CD14-positive monocyte (primary cell): ENCODE measurements at regions not wholly inside any gene's neighbourhood (a gene's known extent, or its start where the extent isn't known, plus 50 kb on each side); places are given as distances from the start of the nearest gene placed in this dataset.

Experiments
- DNase-seq, 3 donors: peaks; one replicate each; pipeline ENCODE4 v3.0.0-alpha.2; 2011 to 2022
- H2AFZ ChIP-seq: 2 replicates; pipeline ENCODE4 v1.6.0; 2012; ENCODE audit warnings: mild to moderate bottlenecking, low read depth, low read length, inconsistent platforms; ENCODE audit not compliant: insufficient read depth, poor library complexity, severe bottlenecking
- H3K27ac ChIP-seq, 2 donors: 1 replicate in 1 of 2; 2 replicates in 1 of 2; pipeline ENCODE4 v1.5.1; 2012 to 2013; ENCODE audit warnings: low read length in 2 of 2, control low read depth in 1 of 2, inconsistent platforms in 1 of 2, low read depth in 1 of 2, mild to moderate bottlenecking in 1 of 2
- H3K27me3 ChIP-seq, 2 donors: one replicate each; pipeline versions ENCODE4 v1.6.0 to v1.6.1; 2011 to 2013; ENCODE audit warnings: low read length in 2 of 2; ENCODE audit not compliant: control insufficient read depth in 2 of 2, insufficient read depth in 2 of 2
- H3K36me3 ChIP-seq, 2 donors: replicated peaks in 1 of 2; 1 replicate in 1 of 2; 2 replicates in 1 of 2; pipeline versions ENCODE4 v1.5.1 to v1.6.1; 2012 to 2013; ENCODE audit warnings: low read length in 2 of 2, control low read depth in 1 of 2, inconsistent platforms in 1 of 2, mild to moderate bottlenecking in 1 of 2; ENCODE audit not compliant: insufficient read depth in 2 of 2, control insufficient read depth in 1 of 2
- H3K4me1 ChIP-seq, 2 donors: 1 replicate in 1 of 2; 2 replicates in 1 of 2; pipeline versions ENCODE4 v1.5.1 to v1.6.1; 2012 to 2013; ENCODE audit warnings: low read length in 2 of 2, control low read depth in 1 of 2, inconsistent platforms in 1 of 2, mild to moderate bottlenecking in 1 of 2, moderate library complexity in 1 of 2; ENCODE audit not compliant: insufficient read depth in 2 of 2, control insufficient read depth in 1 of 2
- H3K4me2 ChIP-seq: replicated peaks from 2 replicates; pipeline ENCODE3; 2012; ENCODE audit warnings: low read length, moderate library complexity, mild to moderate bottlenecking; ENCODE audit not compliant: poor library complexity, severe bottlenecking; ENCODE audit errors: extremely low read depth
- H3K4me3 ChIP-seq, 3 experiments: fragments of 200-600 bp in 1 of 3; sonication (generic) in 1 of 3; replicated peaks in 1 of 3; 1 replicate in 2 of 3; 2 replicates in 1 of 3; pipeline ENCODE4 v1.5.1; 2011 to 2013; ENCODE audit warnings: low read length in 3 of 3, mild to moderate bottlenecking in 3 of 3, control low read depth in 2 of 3, low read depth in 2 of 3, inconsistent platforms in 1 of 3, moderate library complexity in 1 of 3
- H3K79me2 ChIP-seq: 2 replicates; pipeline ENCODE4 v1.6.0; 2012; ENCODE audit warnings: mild to moderate bottlenecking, control low read depth, inconsistent platforms, low read length, moderate library complexity; ENCODE audit not compliant: insufficient read depth
- H3K9ac ChIP-seq: 2 replicates; pipeline ENCODE4 v1.6.0; 2017; ENCODE audit warnings: low read length, mild to moderate bottlenecking; ENCODE audit not compliant: insufficient read depth, poor library complexity, severe bottlenecking
- H3K9me3 ChIP-seq, 2 donors: replicated peaks in 1 of 2; 1 replicate in 1 of 2; 2 replicates in 1 of 2; pipeline versions ENCODE4 v1.5.1 to v1.6.1; 2012 to 2013; ENCODE audit warnings: low read length in 2 of 2, control low read depth in 1 of 2; ENCODE audit not compliant: control insufficient read depth in 1 of 2, insufficient read depth in 1 of 2
- H4K20me1 ChIP-seq: 2 replicates; pipeline ENCODE4 v1.6.0; 2012; ENCODE audit warnings: mild to moderate bottlenecking, low read length, control low read depth, moderate library complexity; ENCODE audit not compliant: insufficient read depth
- H3K27ac Mint-ChIP-seq, 7 donors: one replicate each; pipeline ENCODE4 v1.8.0; 2020; ENCODE audit warnings: mild to moderate bottlenecking in 7 of 7, mixed read lengths in 7 of 7, moderate library complexity in 6 of 7, inconsistent platforms in 2 of 7
- H3K27me3 Mint-ChIP-seq, 3 donors: one replicate each; pipeline ENCODE4 v1.8.0; 2021 to 2022; ENCODE audit warnings: low read depth in 3 of 3, mild to moderate bottlenecking in 3 of 3, mixed read lengths in 3 of 3, moderate library complexity in 3 of 3, inconsistent platforms in 1 of 3
- H3K36me3 Mint-ChIP-seq, 2 donors: one replicate each; pipeline ENCODE4 v1.8.0; 2020; ENCODE audit warnings: mixed read lengths in 2 of 2, inconsistent platforms in 1 of 2, mild to moderate bottlenecking in 1 of 2
- H3K4me1 Mint-ChIP-seq: one replicate; pipeline ENCODE4 v1.8.0; 2020; ENCODE audit warnings: mild to moderate bottlenecking, mixed read lengths
- H3K4me3 Mint-ChIP-seq, 2 donors: one replicate each; pipeline ENCODE4 v1.8.0; 2020; ENCODE audit warnings: mild to moderate bottlenecking in 2 of 2, mixed read lengths in 2 of 2, moderate library complexity in 1 of 2
- H3K9me3 Mint-ChIP-seq, 7 donors: one replicate each; pipeline ENCODE4 v1.8.0; 2020 to 2022; ENCODE audit warnings: mixed read lengths in 7 of 7, mild to moderate bottlenecking in 6 of 7, moderate library complexity in 6 of 7, inconsistent platforms in 2 of 7
- WGBS: methylation state at CpG from one replicate; pipeline ENCODE4 v1.1.5; 2013; ENCODE audit warnings: missing lambda C conversion rate; ENCODE audit not compliant: insufficient coverage; 5-methylcytosine and 5-hydroxymethylcytosine counted together
- intact Hi-C, 2 donors: fragments of 100-400 bp; cut with micrococcal nuclease; formaldehyde crosslinking; loops; one replicate each; pipeline versions ENCODE4 v1.15.0 to v1.15.1; 2023
- TF ChIP-seq, protein P1 (sequence below): fragments of 200-600 bp; IDR thresholded peaks from one replicate; pipeline ENCODE4 v1.8.0; 2022; ENCODE audit warnings: antibody characterized with exemption, mild to moderate bottlenecking

DNA sequence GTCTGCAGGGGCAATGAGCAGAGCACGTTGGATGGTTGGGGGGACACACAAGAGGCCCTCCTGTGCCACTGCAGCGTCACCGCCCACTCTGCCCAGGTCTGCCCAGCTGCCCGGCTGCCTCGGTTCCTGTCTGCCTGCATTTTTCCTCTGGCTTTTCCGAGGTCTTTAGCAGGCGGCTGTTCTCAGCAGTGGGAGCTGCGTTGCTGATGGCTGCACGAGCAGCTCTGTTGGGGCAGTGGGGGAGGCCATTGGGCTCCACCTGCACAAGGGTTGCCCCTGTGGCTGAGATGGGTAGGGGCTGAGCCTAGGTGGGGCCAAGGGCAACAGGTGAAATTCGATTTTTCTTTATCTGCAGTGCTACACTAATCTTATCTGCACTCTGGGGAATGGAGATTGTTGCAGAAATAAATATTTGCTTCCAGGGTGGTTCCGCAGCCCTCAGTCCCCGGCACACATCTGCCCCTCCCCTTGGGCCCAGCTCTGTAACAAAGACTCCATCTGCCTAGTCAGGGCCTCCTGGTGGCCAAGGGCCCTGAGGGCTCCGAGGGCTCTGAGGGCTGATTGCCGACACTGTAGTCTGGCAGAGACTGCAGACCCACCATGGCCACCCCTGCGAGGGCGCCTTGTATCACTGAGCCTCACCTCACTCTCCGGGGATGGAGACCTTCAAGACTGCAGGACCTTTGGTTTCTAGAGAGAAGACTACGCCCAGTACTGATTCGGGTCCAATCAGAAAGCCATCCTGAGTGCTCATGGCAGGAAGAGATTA is 141.7 kb upstream of the SHH start:
- intact Hi-C loops: no loop called here
- TF ChIP-seq, protein P1, sequence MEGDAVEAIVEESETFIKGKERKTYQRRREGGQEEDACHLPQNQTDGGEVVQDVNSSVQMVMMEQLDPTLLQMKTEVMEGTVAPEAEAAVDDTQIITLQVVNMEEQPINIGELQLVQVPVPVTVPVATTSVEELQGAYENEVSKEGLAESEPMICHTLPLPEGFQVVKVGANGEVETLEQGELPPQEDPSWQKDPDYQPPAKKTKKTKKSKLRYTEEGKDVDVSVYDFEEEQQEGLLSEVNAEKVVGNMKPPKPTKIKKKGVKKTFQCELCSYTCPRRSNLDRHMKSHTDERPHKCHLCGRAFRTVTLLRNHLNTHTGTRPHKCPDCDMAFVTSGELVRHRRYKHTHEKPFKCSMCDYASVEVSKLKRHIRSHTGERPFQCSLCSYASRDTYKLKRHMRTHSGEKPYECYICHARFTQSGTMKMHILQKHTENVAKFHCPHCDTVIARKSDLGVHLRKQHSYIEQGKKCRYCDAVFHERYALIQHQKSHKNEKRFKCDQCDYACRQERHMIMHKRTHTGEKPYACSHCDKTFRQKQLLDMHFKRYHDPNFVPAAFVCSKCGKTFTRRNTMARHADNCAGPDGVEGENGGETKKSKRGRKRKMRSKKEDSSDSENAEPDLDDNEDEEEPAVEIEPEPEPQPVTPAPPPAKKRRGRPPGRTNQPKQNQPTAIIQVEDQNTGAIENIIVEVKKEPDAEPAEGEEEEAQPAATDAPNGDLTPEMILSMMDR: no peak
- Mint-ChIP-seq H3K9me3 (peaks cover 3 to 24% (median 10%) of the 10 kb centered on the region in 7 donors), H3K4me1 (no peaks in the 10 kb centered on the region), H3K36me3 (no peaks in the 10 kb centered on the region), H3K27me3 (peaks cover 1 to 5% (median 4%) of the 10 kb centered on the region in 3 donors), H3K27ac (no peak overlapping the region), H3K4me3 (no peak overlapping the region)
- no peaks in the 10 kb centered on the region for H3K27me3 ChIP-seq
- no peak for DNase-seq
- no peaks in the 10 kb centered on the region for H3K79me2 ChIP-seq
- H3K4me2 ChIP-seq: no peak overlapping the region
- H4K20me1 ChIP-seq: no peaks in the 10 kb centered on the region
- H3K9ac ChIP-seq: no peak overlapping the region
- no peaks in the 10 kb centered on the region for H3K4me1 ChIP-seq
- H3K9me3 ChIP-seq: peaks cover 0 to 12% of the 10 kb centered on the region in 2 donors
- no peak overlapping the region for H3K4me3 ChIP-seq
- no peak overlapping the region for H2AFZ ChIP-seq
- no peaks in the 10 kb centered on the region for H3K36me3 ChIP-seq
- WGBS: 93% methylated on average over 15 of the region's 19 CpGs
- no peak overlapping the region for H3K27ac ChIP-seq

DNA sequence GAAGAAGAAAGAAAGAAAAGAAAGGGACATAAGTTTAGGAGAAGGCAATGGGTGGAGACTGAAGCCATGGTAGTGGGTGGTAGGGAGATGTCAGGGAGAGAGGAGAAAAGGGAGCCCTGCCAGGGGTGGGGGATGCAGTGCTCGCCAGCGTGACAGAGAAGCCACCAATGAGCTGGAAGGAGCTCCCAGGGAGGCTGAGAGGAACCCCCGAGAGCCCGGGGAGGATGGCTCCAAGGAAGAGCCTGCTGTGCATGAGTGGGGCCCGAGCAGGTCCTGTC is 141.2 kb upstream of the SHH start:
- H3K79me2 ChIP-seq: no peaks in the 10 kb centered on the region
- 89% methylated on average over 5 of the region's 5 CpGs for WGBS
- peaks cover 1 to 5% (median 4%) of the 10 kb centered on the region in 3 donors for H3K27me3 Mint-ChIP-seq
- H3K4me1 ChIP-seq: no peaks in the 10 kb centered on the region
- no peak overlapping the region for H2AFZ ChIP-seq
- no peaks in the 10 kb centered on the region for H3K36me3 Mint-ChIP-seq
- H3K27ac ChIP-seq: no peak overlapping the region
- no peak overlapping the region for H3K4me2 ChIP-seq
- H3K9ac ChIP-seq: no peak overlapping the region
- no peak overlapping the region for H3K4me3 Mint-ChIP-seq
- H3K9me3 Mint-ChIP-seq: peaks cover 3 to 24% (median 10%) of the 10 kb centered on the region in 7 donors
- intact Hi-C loops: no loop called here
- TF ChIP-seq, protein P1: no peak
- H3K4me3 ChIP-seq: no peak overlapping the region
- no peak for DNase-seq
- peaks cover 0 to 12% of the 10 kb centered on the region in 2 donors for H3K9me3 ChIP-seq
- no peaks in the 10 kb centered on the region for H3K4me1 Mint-ChIP-seq
- H4K20me1 ChIP-seq: no peaks in the 10 kb centered on the region
- H3K27me3 ChIP-seq: no peaks in the 10 kb centered on the region
- no peak overlapping the region for H3K27ac Mint-ChIP-seq
- H3K36me3 ChIP-seq: no peaks in the 10 kb centered on the region
